GM20431 (cell line): ENCODE measurements at regions not wholly inside any gene's neighbourhood (a gene's known extent, or its start where the extent isn't known, plus 50 kb on each side); places are given as distances from the start of the nearest gene placed in this dataset.
"Not testable (repeated sequence)": the region's sequence is repeated elsewhere in the genome, so short reads cannot be mapped to it uniquely, and the experiment has no call there.

Source experiments
- in situ Hi-C: fragments of 300-500 bp; cut with MseI, MboI; formaldehyde crosslinking; loops from one replicate; pipeline ENCODE4 v1.15.0; 2020; ENCODE audit warnings: low sequenced_read_pairs; ENCODE audit not compliant: unreplicated experiment

DNA sequence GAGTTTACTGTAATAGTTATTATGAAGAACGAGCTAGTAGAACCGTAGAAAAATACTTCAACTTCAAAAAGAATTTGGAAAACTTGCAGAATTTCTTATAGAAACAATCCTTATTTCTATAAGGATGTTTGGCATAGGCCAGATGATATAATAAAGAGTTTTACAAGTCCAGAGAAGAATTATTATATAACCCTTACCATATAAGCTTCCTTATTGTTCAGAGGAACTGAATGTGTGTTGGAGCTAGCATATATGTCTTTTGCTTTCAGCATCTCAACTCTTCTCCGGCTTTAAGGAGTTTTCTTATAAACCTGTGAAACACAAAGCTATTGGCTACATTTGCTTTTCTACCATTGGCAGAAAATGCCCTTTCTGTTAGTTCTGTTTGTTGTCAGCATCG lies 178.0 kb upstream of the E2F7 start:
- in situ Hi-C loops, result no loop called here

GRCh38 chr12:77239617-77240016 lies 174.2 kb upstream of the E2F7 start:
- in situ Hi-C loops, result no loop called here

- in situ Hi-C loops, result no loop called here
These were observed 173.0 kb upstream of the E2F7 start for GRCh38 chr12:77238335-77238734.

GRCh38 chr12:77237896-77238295 lies 172.5 kb upstream of the E2F7 start:
- in situ Hi-C loops, result no loop called here

- in situ Hi-C loops, result no loop called here
These were observed 170.7 kb upstream of the E2F7 start for GRCh38 chr12:77236066-77236465.

DNA sequence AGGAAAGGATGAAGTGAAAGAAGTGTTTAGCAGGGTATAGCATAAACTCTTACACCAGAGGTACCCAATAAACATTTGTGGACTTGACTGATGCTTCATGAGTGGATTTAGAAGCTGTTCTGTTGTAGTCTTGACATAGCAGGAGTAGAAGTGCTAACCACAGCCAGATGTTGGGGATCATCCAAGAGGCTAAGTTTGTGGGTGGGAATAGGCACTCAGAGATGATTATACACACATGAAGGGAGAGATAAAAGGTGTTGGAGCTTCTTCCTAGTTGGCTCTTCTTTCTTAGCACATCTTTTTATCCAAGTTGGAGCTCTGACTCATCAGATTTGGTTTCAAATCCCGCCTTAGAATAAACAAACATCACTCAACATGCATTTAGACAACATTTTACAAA lies 166.7 kb upstream of the E2F7 start:
- in situ Hi-C loops, result no loop called here

DNA sequence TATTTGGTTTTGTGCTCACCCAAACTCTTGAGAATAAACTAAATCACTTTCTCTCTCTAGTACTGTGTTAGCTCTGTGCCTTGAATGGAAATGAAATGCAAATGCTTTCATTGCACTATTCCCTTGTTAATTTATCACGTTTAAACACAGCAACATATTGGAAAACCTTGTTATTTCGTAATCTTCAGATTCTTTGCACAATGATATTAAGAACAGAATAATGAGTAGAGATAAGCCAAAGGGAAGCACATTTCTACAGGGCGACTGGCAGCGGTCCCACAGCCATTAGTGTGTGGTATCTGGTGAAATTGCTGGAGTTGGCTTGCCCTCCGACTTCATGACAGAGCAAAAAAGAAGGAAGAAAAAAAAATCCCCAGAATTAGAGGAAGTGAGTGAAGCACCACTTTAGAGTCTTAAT lies 166.1 kb upstream of the E2F7 start:
- in situ Hi-C loops, result no loop called here

GRCh38 chr12:77229640-77230442 lies 164.5 kb upstream of the E2F7 start:
- in situ Hi-C loops, result no loop called here

DNA sequence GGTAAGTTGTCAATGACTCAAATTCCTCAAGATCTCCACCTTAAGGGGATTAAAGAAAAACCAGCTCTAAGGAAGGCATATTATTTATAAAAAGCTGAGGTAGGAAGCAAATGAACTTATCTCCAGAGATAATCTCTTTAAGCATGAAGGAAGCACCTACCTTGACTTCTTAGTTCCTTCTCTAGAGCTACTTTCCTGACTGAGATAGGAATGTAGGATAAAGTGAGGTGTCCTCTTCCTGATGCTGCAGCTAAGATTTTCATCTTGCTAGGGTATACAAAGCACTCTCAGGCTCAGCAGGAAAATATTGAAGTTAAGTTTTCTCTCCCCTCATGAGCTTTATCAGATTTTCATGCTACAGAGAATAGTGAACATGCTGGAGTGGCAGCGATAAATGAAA lies 163.0 kb upstream of the E2F7 start:
- in situ Hi-C loops, result no loop called here

- in situ Hi-C loops, result no loop called here
These were observed 161.0 kb upstream of the E2F7 start for GRCh38 chr12:77226368-77226767.

- in situ Hi-C loops, result no loop called here
These were observed 160.0 kb upstream of the E2F7 start for GRCh38 chr12:77225373-77225772.

DNA sequence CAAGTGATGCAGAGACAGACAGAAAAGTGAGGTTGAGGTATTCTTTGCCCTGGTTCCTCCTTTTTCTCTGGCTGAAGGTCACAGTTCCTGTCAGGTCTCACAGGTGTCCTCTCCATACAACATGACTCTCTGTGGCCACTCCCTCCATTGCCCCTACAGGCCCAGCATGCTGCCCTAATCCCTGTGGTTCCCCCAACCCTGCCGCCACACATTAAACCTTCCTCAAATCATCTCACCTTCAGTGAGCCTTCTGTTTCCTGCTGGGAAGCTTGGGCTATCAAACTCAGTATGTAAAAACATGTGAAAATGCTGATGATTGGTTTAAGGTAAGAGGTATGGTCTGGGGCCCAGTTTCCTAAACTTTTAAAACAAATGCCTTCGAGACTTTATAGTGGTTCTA lies 159.0 kb upstream of the E2F7 start:
- in situ Hi-C loops, result no loop called here

GRCh38 chr12:77222336-77222735 lies 157.0 kb upstream of the E2F7 start:
- in situ Hi-C loops, result no loop called here

- in situ Hi-C loops, result no loop called here
These were observed 155.2 kb upstream of the E2F7 start for GRCh38 chr12:77220586-77220985.

GRCh38 chr12:77218278-77218677 lies 152.9 kb upstream of the E2F7 start:
- in situ Hi-C loops, result no loop called here

- in situ Hi-C loops, result not testable (repeated sequence)
These were observed 150.8 kb upstream of the E2F7 start for GRCh38 chr12:77216136-77216535.

DNA sequence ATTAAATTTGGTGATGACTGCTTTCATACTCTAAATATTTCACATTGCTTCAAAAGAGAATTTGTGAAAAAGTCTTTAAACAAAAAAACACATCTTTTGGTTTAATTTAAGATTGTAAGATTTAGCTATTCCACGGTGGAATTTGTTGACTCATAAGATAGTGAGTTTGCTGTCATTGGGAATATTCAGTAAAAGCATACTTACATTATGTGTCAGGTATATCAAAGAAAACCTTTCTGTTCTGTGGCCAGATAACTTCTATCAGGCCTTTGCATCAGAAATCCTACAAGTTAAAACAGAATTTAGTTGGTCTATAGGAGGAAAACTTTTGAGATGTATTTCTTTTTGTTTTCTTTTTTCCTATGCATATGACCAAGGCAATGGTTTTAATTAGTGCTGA lies 148.8 kb upstream of the E2F7 start:
- in situ Hi-C loops, result no loop called here

DNA sequence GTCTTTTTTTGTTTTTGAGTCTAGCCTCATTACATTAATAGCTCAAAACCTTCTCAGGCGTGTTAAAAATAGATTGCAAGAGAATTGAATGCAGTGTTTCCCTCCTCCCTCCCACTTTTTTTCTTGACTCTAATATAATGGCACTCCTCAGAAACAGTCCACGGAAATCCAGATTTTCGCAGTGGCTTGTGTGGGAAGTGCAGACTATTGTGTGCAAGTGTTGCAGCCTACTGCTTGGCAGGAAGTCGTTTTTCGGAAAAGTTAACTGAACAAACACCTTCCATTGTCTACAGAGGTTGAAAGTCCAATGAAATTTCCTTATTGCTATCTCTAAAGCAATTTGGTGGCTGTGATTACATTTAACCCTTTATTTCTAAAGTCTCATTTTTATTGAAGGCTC lies 147.9 kb upstream of the E2F7 start:
- in situ Hi-C loops, result no loop called here

DNA sequence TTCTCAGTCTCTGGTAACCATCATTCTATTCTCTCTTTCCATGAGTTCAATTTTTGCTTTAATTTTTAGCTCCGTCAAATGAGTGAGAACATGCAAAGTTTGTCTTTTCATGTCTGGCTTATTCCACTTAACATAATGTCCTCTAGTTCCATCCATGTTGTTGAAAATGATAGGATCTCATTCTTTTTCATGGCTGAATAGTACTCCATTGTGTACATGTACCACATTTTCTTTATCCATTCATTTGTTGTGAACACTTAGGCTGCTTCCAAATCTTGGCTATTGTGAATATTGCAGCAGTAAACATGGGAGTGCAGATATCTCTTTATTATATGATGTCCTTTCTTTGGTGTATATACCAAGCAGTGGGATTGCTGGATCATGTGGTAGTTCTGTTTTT lies 145.4 kb upstream of the E2F7 start:
- in situ Hi-C loops, result no loop called here

DNA sequence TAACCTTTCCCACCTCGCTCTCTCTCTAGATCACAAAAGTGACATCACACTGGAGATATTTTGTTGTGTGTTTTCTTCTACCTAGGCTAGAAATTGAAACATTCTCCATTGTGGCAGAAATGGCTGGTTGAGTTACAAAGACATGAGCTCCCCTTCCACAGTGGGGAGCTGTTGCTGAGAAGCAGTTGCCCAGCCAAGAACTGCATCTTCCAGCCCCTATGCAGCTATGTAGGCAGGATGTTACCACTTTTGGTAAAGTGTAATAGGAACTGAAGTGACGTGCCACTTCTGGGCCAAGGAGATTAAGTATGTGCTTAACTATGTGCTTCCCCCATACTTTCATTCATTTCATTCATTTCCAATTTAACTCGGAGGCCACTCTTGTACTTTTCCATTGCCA lies 138.7 kb upstream of the E2F7 start:
- in situ Hi-C loops, result no loop called here

- in situ Hi-C loops, result no loop called here
These were observed 137.2 kb upstream of the E2F7 start for GRCh38 chr12:77202457-77203060.

GRCh38 chr12:77189901-77190416 lies 124.6 kb upstream of the E2F7 start:
- in situ Hi-C loops, result no loop called here
